H1 (cell line): ENCODE measurements at regions not wholly inside any gene's neighbourhood (a gene's known extent, or its start where the extent isn't known, plus 50 kb on each side); places are given as distances from the start of the nearest gene placed in this dataset.
"Not testable (repeated sequence)": the region's sequence is repeated elsewhere in the genome, so short reads cannot be mapped to it uniquely, and the experiment has no call there.

Source experiments
- CTCF ChIA-PET: fragments of 300-600 bp; sonication (Branson Sonifier 250); formaldehyde crosslinking; loops from one replicate; lab custom pipeline; 2021; ENCODE audit not compliant: partially characterized antibody; lab: Charles Lee
- POLR2A ChIA-PET: fragments of 300-600 bp; sonication (Branson Sonifier 250); formaldehyde crosslinking; loops from one replicate; lab custom pipeline; 2021; ENCODE audit warnings: inconsistent platforms; ENCODE audit not compliant: partially characterized antibody; lab: Charles Lee
- DNase-seq, 2 experiments: peaks; one replicate each; pipeline versions ENCODE4 v3.0.0 to v3.0.0-alpha.2; 2010 to 2022; ENCODE audit warnings: low spot score in 2 of 2, low read depth in 1 of 2, mixed read lengths in 1 of 2
- FAIRE-seq: peaks from 2 replicates; lab custom pipeline; 2011; peaks lifted over from hg19 to GRCh38; lab: Jason Lieb, UNC
- H2AFZ ChIP-seq: 2 replicates; pipeline ENCODE4 v1.8.1; 2012; ENCODE audit warnings: low read length, inconsistent platforms
- H2AK5ac ChIP-seq: 2 replicates; pipeline ENCODE4 v1.6.1; 2013; ENCODE audit warnings: low read depth, low read length
- H2BK120ac ChIP-seq: replicated peaks from 2 replicates; pipeline ENCODE3; 2013; ENCODE audit warnings: low read depth, low read length, inconsistent platforms
- H2BK12ac ChIP-seq: 2 replicates; pipeline ENCODE4 v1.6.1; 2013; ENCODE audit warnings: low read depth, low read length
- H2BK15ac ChIP-seq: 2 replicates; pipeline ENCODE4 v1.6.1; 2013; ENCODE audit warnings: low read length
- H2BK20ac ChIP-seq: 2 replicates; pipeline ENCODE4 v1.6.1; 2013; ENCODE audit warnings: low read length
- H2BK5ac ChIP-seq: 2 replicates; pipeline ENCODE4 v1.6.1; 2013; ENCODE audit warnings: low read depth, low read length
- H3K14ac ChIP-seq: 2 replicates; pipeline ENCODE4 v1.6.1; 2013; ENCODE audit warnings: inconsistent platforms; ENCODE audit not compliant: insufficient read length
- H3K18ac ChIP-seq: 2 replicates; pipeline ENCODE4 v1.6.1; 2013; ENCODE audit warnings: low read length; ENCODE audit errors: extremely low read depth
- H3K23ac ChIP-seq: 2 replicates; pipeline ENCODE4 v1.6.1; 2013; ENCODE audit warnings: inconsistent platforms; ENCODE audit not compliant: insufficient read length
- H3K23me2 ChIP-seq: 2 replicates; pipeline ENCODE4 v1.6.1; 2013; ENCODE audit warnings: low read depth, low read length
- H3K27ac ChIP-seq: 2 replicates; pipeline ENCODE4 v1.6.1; 2011; ENCODE audit warnings: low read depth, low read length, inconsistent platforms
- H3K27me3 ChIP-seq, 4 experiments: replicated peaks in 1 of 4; 1 replicate in 1 of 4; 2 replicates in 3 of 4; pipeline versions ENCODE4 v1.6.1 to v1.8.1; 2011 to 2013; ENCODE audit warnings: low read length in 3 of 4, mild to moderate bottlenecking in 3 of 4, inconsistent platforms in 2 of 4, mixed read lengths in 2 of 4, moderate library complexity in 1 of 4; ENCODE audit not compliant: control insufficient read depth in 3 of 4, insufficient read depth in 3 of 4; ENCODE audit errors: extremely low read depth in 1 of 4
- H3K36me3 ChIP-seq, 4 experiments: 2 replicates each; pipeline versions ENCODE4 v1.6.1 to v1.8.1; 2011 to 2013; ENCODE audit warnings: mild to moderate bottlenecking in 4 of 4, low read length in 3 of 4, moderate library complexity in 2 of 4, control low read depth in 1 of 4, inconsistent platforms in 1 of 4; ENCODE audit not compliant: insufficient read depth in 4 of 4, control insufficient read depth in 2 of 4
- H3K4ac ChIP-seq: replicated peaks from 2 replicates; pipeline ENCODE3; 2013; ENCODE audit warnings: low read length, low read depth, mixed read lengths, inconsistent platforms; ENCODE audit not compliant: insufficient read length
- H3K4me1 ChIP-seq, 4 experiments: replicated peaks in 1 of 4; 1 replicate in 1 of 4; 2 replicates in 3 of 4; pipeline versions ENCODE4 v1.6.1 to v1.8.1; 2011 to 2013; ENCODE audit warnings: low read length in 3 of 4, inconsistent platforms in 2 of 4, mixed read lengths in 1 of 4; ENCODE audit not compliant: insufficient read depth in 4 of 4, control insufficient read depth in 3 of 4
- H3K4me2 ChIP-seq, 2 experiments: 2 replicates each; pipeline versions ENCODE4 v1.6.1 to v1.8.1; 2011 to 2013; ENCODE audit warnings: low read depth in 2 of 2, low read length in 2 of 2, control low read depth in 1 of 2, inconsistent platforms in 1 of 2, mild to moderate bottlenecking in 1 of 2; ENCODE audit not compliant: insufficient read depth in 1 of 2
- H3K4me3 ChIP-seq, 4 experiments: fragments of 200-600, 300-600 bp in 1 of 4; sonication (generic), shearing (Covaris generic), sonication (Bioruptor Twin) in 1 of 4; 2 replicates each; pipeline versions ENCODE4 v1.5.1 to v1.8.1; 2011 to 2016; ENCODE audit warnings: low read length in 4 of 4, low read depth in 3 of 4, control low read depth in 2 of 4, inconsistent platforms in 2 of 4, mild to moderate bottlenecking in 2 of 4, mixed read lengths in 1 of 4, moderate library complexity in 1 of 4; ENCODE audit not compliant: insufficient read depth in 2 of 4; ENCODE audit errors: extremely low read depth in 1 of 4
- H3K56ac ChIP-seq: replicated peaks from 2 replicates; pipeline ENCODE3; 2013; ENCODE audit warnings: low read depth, mild to moderate bottlenecking, mixed read lengths, low read length, inconsistent platforms; ENCODE audit not compliant: insufficient read length
- H3K79me1 ChIP-seq: 2 replicates; pipeline ENCODE4 v1.6.1; 2013; ENCODE audit warnings: low read depth, low read length, control low read depth
- H3K79me2 ChIP-seq, 2 experiments: 2 replicates each; pipeline versions ENCODE4 v1.6.1 to v1.8.1; 2012 to 2013; ENCODE audit warnings: low read length in 2 of 2, mild to moderate bottlenecking in 2 of 2, inconsistent platforms in 1 of 2; ENCODE audit not compliant: insufficient read depth in 2 of 2, control insufficient read depth in 1 of 2
- H3K9ac ChIP-seq, 4 experiments: replicated peaks in 1 of 4; 1 replicate in 1 of 4; 2 replicates in 3 of 4; pipeline versions ENCODE4 v1.6.1 to v1.8.1; 2011 to 2013; ENCODE audit warnings: low read depth in 3 of 4, low read length in 3 of 4, control low read depth in 2 of 4, mild to moderate bottlenecking in 2 of 4, moderate library complexity in 2 of 4, inconsistent platforms in 1 of 4; ENCODE audit errors: extremely low read depth in 1 of 4
- H3K9me3 ChIP-seq, 2 experiments: 2 replicates each; pipeline versions ENCODE4 v1.6.1 to v1.8.1; 2012 to 2013; ENCODE audit warnings: mild to moderate bottlenecking in 2 of 2, moderate library complexity in 2 of 2, control low read depth in 1 of 2, inconsistent platforms in 1 of 2, low read depth in 1 of 2, low read length in 1 of 2, mixed read lengths in 1 of 2; ENCODE audit not compliant: insufficient read depth in 2 of 2
- H4K20me1 ChIP-seq, 2 experiments: replicated peaks in 1 of 2; 2 replicates each; pipeline versions ENCODE3 to v1.8.1; 2011 to 2013; ENCODE audit warnings: inconsistent platforms in 2 of 2, low read length in 2 of 2, mild to moderate bottlenecking in 1 of 2; ENCODE audit not compliant: insufficient read depth in 2 of 2, control insufficient read depth in 1 of 2
- H4K5ac ChIP-seq: 2 replicates; pipeline ENCODE4 v1.6.1; 2013; ENCODE audit warnings: low read length, low read depth, mixed read lengths, inconsistent platforms; ENCODE audit not compliant: insufficient read length
- H4K8ac ChIP-seq: 2 replicates; pipeline ENCODE4 v1.8.0; 2013; ENCODE audit warnings: mild to moderate bottlenecking, moderate library complexity, low read length, inconsistent platforms; ENCODE audit not compliant: insufficient read depth; ENCODE audit errors: extremely low read depth
- H4K91ac ChIP-seq: replicated peaks from 2 replicates; pipeline ENCODE3; 2013; ENCODE audit warnings: low read length, mixed read lengths, inconsistent platforms; ENCODE audit not compliant: insufficient read length
- WGBS, 2 experiments: shearing (Covaris generic) in 1 of 2; methylation state at CpG; one replicate each; pipeline versions ENCODE4 v1.1.6 to v1.1.7; 2013 to 2015; ENCODE audit warnings: low lambda C conversion rate in 2 of 2, mixed read lengths in 2 of 2, inconsistent platforms in 1 of 2, low coverage in 1 of 2, missing lambda C conversion rate in 1 of 2; ENCODE audit not compliant: insufficient replicate concordance in 2 of 2, insufficient coverage in 1 of 2, insufficient read length in 1 of 2; ENCODE audit errors: extremely low coverage in 1 of 2, missing lambda C conversion rate in 1 of 2; 5-methylcytosine and 5-hydroxymethylcytosine counted together

DNA sequence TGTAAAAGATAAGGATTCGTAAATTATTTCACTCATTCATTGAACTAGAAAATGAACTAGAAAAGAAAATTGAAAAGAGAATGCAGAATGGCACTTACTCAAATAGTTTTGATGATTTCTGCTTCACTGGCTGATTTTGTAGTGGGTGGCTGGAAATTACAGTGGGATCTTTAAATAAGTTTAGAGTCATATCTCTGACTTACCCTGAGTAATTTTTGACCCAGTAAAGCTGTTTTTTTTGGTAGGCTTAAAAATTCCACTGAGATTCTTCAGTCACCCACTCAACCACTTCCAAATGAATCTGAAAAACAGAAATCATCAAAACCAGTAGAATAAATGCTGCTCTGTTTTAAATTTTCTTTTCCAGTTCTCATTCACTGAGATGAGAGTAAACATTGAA lies 604.5 kb downstream of the TUBA3C start:
- H3K4me2 ChIP-seq, H3K36me3 ChIP-seq, H3K18ac ChIP-seq, H3K27me3 ChIP-seq, H2BK20ac ChIP-seq, H3K79me2 ChIP-seq, H3K23ac ChIP-seq, H2BK12ac ChIP-seq, H2AFZ ChIP-seq, DNase-seq, H4K8ac ChIP-seq, H4K20me1 ChIP-seq, POLR2A ChIA-PET, H4K5ac ChIP-seq, H3K79me1 ChIP-seq, H2BK5ac ChIP-seq, H3K4ac ChIP-seq, H3K56ac ChIP-seq, H2AK5ac ChIP-seq, H3K4me1 ChIP-seq, H3K23me2 ChIP-seq, H4K91ac ChIP-seq, H3K4me3 ChIP-seq, H3K9ac ChIP-seq, FAIRE-seq, CTCF ChIA-PET, H3K14ac ChIP-seq, H3K9me3 ChIP-seq, H2BK120ac ChIP-seq, H2BK15ac ChIP-seq, H3K27ac ChIP-seq: not testable (repeated sequence)
- no CpG with 5 or more reads among the region's 1 CpG for WGBS, 2 experiments

DNA sequence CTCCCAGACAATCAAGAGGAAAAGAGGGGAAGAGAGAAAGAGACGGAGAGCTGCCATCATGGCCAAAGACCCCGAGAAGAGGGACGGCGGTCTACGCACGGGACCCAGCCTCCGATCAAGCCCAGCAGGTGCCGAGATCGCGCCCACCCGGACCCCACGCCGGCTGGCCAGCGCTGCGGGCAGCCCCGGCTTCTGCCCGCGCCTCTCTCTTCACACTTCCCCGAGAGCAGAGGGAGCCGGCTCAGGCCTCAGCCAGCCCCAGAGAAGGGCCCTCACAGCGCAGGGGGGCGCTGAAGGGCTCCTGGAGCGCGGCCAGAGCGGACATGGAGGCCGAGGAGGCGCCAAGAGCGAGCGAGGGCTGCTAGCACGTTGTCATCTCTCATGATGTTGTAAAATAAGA lies 613.7 kb downstream of the TUBA3C start:
- H3K79me1 ChIP-seq, H3K23me2 ChIP-seq, H2BK5ac ChIP-seq, H4K8ac ChIP-seq, H2BK15ac ChIP-seq, H2AK5ac ChIP-seq, H2BK20ac ChIP-seq, H3K14ac ChIP-seq, H4K91ac ChIP-seq, H4K5ac ChIP-seq, H3K27ac ChIP-seq, H3K23ac ChIP-seq, H3K4me1 ChIP-seq, POLR2A ChIA-PET, H3K18ac ChIP-seq, H3K27me3 ChIP-seq, H3K36me3 ChIP-seq, H3K79me2 ChIP-seq, DNase-seq, CTCF ChIA-PET, H3K9me3 ChIP-seq, H2BK12ac ChIP-seq, FAIRE-seq, H2AFZ ChIP-seq, H3K4ac ChIP-seq, H2BK120ac ChIP-seq, H4K20me1 ChIP-seq, H3K56ac ChIP-seq, H3K9ac ChIP-seq, H3K4me2 ChIP-seq, H3K4me3 ChIP-seq: not testable (repeated sequence)
- 94% methylated on average over 8 of the region's 30 CpGs; no CpG with 5 or more reads in 1 of the 2 experiments for WGBS, 2 experiments
